GM12892 (cell line): ENCODE measurements at regions not wholly inside any gene's neighbourhood (a gene's known extent, or its start where the extent isn't known, plus 50 kb on each side); places are given as distances from the start of the nearest gene placed in this dataset.
"Not testable (repeated sequence)": the region's sequence is repeated elsewhere in the genome, so short reads cannot be mapped to it uniquely, and the experiment has no call there.

Source experiments
- POLR2A ChIP-seq: IDR thresholded peaks from 2 replicates; pipeline ENCODE4 v1.6.1; 2011; ENCODE audit warnings: low read depth, low read length, control low read depth
- POLR2AphosphoS5 ChIP-seq: IDR thresholded peaks from 2 replicates; pipeline ENCODE4 v1.6.1; 2011; ENCODE audit warnings: low read depth, low read length, control low read depth
- TAF1 ChIP-seq: IDR thresholded peaks from 2 replicates; pipeline ENCODE4 v1.6.1; 2011; ENCODE audit warnings: low read depth, mild to moderate bottlenecking, control low read depth, low read length, borderline replicate concordance

- not testable (repeated sequence) for TF ChIP-seq TAF1, POLR2A, POLR2AphosphoS5
These were observed 55.6 kb upstream of the GPR39 start for GRCh38 chr2:132360964-132361363.
